SK-N-SH (cell line): ENCODE measurements at regions not wholly inside any gene's neighbourhood (a gene's known extent, or its start where the extent isn't known, plus 50 kb on each side); places are given as distances from the start of the nearest gene placed in this dataset.

Experiments
- CHD2 ChIP-seq: fragments of 150-350 bp; IDR thresholded peaks from 2 replicates; pipeline ENCODE4 v1.6.1; 2018; ENCODE audit warnings: low read length; ENCODE audit not compliant: partially characterized antibody
- EP300 ChIP-seq, 2 experiments: IDR thresholded peaks; 2 replicates each; pipeline versions ENCODE4 v1.4.0 to v1.6.1; 2012; ENCODE audit warnings: borderline replicate concordance in 1 of 2, low read depth in 1 of 2, low read length in 1 of 2
- EZH2phosphoT487 ChIP-seq: fragments of 200-600 bp; sonication (generic); IDR thresholded peaks from 2 replicates; pipeline ENCODE4 v1.6.1; 2017; ENCODE audit warnings: low read depth, mixed run types, mild to moderate bottlenecking, antibody characterized with exemption, moderate library complexity, borderline replicate concordance
- GABPA ChIP-seq: IDR thresholded peaks from 2 replicates; pipeline ENCODE4 v1.4.0; 2012; ENCODE audit warnings: low read depth, mild to moderate bottlenecking
- POLR2AphosphoS5 ChIP-seq: IDR thresholded peaks from 2 replicates; pipeline ENCODE4 v1.6.1; 2012; ENCODE audit warnings: low read depth, low read length
- RCOR1 ChIP-seq: fragments of 150-350 bp; IDR thresholded peaks from 2 replicates; pipeline ENCODE4 v1.6.1; 2017; ENCODE audit warnings: antibody characterized with exemption, low read length
- RFX5 ChIP-seq: IDR thresholded peaks from 2 replicates; pipeline ENCODE4 v1.6.1; 2012; ENCODE audit warnings: mild to moderate bottlenecking, improper control_type of control experiment, low read length
- TF ChIP-seq, protein P1 (sequence below): fragments of 150-350 bp; IDR thresholded peaks from 2 replicates; pipeline ENCODE4 v1.6.1; 2017; ENCODE audit warnings: antibody characterized with exemption, low read length, low read depth, borderline replicate concordance
- TF ChIP-seq, protein P2 (sequence below): fragments of 200-600 bp; sonication (generic); IDR thresholded peaks from 2 replicates; pipeline ENCODE4 v1.6.1; 2017; ENCODE audit warnings: antibody characterized with exemption, mild to moderate bottlenecking, moderate library complexity
- TF ChIP-seq, protein P3 (sequence below): IDR thresholded peaks from 2 replicates; pipeline ENCODE4 v1.6.1; 2012; ENCODE audit warnings: mild to moderate bottlenecking, low read depth, low read length, moderate library complexity
- TF ChIP-seq, protein P4 (sequence below): IDR thresholded peaks from 2 replicates; pipeline ENCODE4 v1.4.0; 2012; ENCODE audit warnings: low read depth, borderline replicate concordance
- TF ChIP-seq, protein P5 (sequence below): IDR thresholded peaks from 2 replicates; pipeline ENCODE4 v1.4.0; 2012; ENCODE audit warnings: low read depth

DNA sequence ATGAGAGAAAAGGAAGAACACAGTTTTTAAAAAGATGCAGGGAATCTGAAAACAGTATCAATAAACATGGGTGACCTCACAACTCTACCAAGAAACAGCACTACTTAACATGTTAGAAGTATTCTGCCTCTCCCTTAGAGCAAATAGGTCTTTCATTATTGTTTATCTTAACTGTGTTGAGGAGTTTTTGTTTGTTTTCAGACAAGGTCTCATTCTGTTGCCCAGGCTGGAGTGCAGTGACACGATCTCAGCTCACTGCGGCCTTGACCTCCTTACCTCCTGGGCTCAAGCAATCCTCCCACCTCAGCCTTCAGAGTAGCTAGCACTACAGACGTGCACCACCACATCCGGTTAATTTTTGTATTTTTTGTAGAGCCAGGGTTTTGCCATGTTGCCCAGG, 165.3 kb upstream of the PRDX4 start:
- no peak for TF ChIP-seq POLR2AphosphoS5
- TF ChIP-seq, protein P1, sequence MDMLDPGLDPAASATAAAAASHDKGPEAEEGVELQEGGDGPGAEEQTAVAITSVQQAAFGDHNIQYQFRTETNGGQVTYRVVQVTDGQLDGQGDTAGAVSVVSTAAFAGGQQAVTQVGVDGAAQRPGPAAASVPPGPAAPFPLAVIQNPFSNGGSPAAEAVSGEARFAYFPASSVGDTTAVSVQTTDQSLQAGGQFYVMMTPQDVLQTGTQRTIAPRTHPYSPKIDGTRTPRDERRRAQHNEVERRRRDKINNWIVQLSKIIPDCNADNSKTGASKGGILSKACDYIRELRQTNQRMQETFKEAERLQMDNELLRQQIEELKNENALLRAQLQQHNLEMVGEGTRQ = no peak
- TF ChIP-seq, protein P2, sequence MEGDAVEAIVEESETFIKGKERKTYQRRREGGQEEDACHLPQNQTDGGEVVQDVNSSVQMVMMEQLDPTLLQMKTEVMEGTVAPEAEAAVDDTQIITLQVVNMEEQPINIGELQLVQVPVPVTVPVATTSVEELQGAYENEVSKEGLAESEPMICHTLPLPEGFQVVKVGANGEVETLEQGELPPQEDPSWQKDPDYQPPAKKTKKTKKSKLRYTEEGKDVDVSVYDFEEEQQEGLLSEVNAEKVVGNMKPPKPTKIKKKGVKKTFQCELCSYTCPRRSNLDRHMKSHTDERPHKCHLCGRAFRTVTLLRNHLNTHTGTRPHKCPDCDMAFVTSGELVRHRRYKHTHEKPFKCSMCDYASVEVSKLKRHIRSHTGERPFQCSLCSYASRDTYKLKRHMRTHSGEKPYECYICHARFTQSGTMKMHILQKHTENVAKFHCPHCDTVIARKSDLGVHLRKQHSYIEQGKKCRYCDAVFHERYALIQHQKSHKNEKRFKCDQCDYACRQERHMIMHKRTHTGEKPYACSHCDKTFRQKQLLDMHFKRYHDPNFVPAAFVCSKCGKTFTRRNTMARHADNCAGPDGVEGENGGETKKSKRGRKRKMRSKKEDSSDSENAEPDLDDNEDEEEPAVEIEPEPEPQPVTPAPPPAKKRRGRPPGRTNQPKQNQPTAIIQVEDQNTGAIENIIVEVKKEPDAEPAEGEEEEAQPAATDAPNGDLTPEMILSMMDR = no peak
- TF ChIP-seq EZH2phosphoT487 = no peak
- TF ChIP-seq EP300 (IDR thresholded peaks at IDR 0.05; ENCODE audit: borderline replicate concordance in 1 of 2, low read depth in 1 of 2, low read length in 1 of 2) = no peak
- no peak for TF ChIP-seq RFX5
- TF ChIP-seq, protein P3, sequence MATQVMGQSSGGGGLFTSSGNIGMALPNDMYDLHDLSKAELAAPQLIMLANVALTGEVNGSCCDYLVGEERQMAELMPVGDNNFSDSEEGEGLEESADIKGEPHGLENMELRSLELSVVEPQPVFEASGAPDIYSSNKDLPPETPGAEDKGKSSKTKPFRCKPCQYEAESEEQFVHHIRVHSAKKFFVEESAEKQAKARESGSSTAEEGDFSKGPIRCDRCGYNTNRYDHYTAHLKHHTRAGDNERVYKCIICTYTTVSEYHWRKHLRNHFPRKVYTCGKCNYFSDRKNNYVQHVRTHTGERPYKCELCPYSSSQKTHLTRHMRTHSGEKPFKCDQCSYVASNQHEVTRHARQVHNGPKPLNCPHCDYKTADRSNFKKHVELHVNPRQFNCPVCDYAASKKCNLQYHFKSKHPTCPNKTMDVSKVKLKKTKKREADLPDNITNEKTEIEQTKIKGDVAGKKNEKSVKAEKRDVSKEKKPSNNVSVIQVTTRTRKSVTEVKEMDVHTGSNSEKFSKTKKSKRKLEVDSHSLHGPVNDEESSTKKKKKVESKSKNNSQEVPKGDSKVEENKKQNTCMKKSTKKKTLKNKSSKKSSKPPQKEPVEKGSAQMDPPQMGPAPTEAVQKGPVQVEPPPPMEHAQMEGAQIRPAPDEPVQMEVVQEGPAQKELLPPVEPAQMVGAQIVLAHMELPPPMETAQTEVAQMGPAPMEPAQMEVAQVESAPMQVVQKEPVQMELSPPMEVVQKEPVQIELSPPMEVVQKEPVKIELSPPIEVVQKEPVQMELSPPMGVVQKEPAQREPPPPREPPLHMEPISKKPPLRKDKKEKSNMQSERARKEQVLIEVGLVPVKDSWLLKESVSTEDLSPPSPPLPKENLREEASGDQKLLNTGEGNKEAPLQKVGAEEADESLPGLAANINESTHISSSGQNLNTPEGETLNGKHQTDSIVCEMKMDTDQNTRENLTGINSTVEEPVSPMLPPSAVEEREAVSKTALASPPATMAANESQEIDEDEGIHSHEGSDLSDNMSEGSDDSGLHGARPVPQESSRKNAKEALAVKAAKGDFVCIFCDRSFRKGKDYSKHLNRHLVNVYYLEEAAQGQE = no peak
- TF ChIP-seq, protein P4, sequence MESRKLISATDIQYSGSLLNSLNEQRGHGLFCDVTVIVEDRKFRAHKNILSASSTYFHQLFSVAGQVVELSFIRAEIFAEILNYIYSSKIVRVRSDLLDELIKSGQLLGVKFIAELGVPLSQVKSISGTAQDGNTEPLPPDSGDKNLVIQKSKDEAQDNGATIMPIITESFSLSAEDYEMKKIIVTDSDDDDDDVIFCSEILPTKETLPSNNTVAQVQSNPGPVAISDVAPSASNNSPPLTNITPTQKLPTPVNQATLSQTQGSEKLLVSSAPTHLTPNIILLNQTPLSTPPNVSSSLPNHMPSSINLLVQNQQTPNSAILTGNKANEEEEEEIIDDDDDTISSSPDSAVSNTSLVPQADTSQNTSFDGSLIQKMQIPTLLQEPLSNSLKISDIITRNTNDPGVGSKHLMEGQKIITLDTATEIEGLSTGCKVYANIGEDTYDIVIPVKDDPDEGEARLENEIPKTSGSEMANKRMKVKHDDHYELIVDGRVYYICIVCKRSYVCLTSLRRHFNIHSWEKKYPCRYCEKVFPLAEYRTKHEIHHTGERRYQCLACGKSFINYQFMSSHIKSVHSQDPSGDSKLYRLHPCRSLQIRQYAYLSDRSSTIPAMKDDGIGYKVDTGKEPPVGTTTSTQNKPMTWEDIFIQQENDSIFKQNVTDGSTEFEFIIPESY = no peak
- TF ChIP-seq RCOR1 = no peak
- no peak for TF ChIP-seq GABPA
- TF ChIP-seq, protein P5, sequence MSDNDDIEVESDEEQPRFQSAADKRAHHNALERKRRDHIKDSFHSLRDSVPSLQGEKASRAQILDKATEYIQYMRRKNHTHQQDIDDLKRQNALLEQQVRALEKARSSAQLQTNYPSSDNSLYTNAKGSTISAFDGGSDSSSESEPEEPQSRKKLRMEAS = no peak
- TF ChIP-seq CHD2 = no peak
